GM13977 (cell line): ENCODE measurements at regions not wholly inside any gene's neighbourhood (a gene's known extent, or its start where the extent isn't known, plus 50 kb on each side); places are given as distances from the start of the nearest gene placed in this dataset.
"Not testable (repeated sequence)": the region's sequence is repeated elsewhere in the genome, so short reads cannot be mapped to it uniquely, and the experiment has no call there.

Source experiments
- DNase-seq: peaks from one replicate; pipeline ENCODE4 v3.0.0; 2012; ENCODE audit warnings: low spot score
- in situ Hi-C: fragments of 300-500 bp; cut with MboI; formaldehyde crosslinking; loops from one replicate; pipeline ENCODE4 v1.12.0; 2022; ENCODE audit warnings: low sequenced_read_pairs, low pct_unique_long_range_greater_than_20kb, mixed read lengths, inconsistent platforms; ENCODE audit not compliant: unreplicated experiment
- TF ChIP-seq, protein P1 (sequence below): IDR thresholded peaks from 2 replicates; pipeline ENCODE4 v1.5.1; 2012; ENCODE audit warnings: mild to moderate bottlenecking, control low read depth; ENCODE audit not compliant: insufficient read depth; ENCODE audit errors: extremely low read depth, missing control alignments

DNA sequence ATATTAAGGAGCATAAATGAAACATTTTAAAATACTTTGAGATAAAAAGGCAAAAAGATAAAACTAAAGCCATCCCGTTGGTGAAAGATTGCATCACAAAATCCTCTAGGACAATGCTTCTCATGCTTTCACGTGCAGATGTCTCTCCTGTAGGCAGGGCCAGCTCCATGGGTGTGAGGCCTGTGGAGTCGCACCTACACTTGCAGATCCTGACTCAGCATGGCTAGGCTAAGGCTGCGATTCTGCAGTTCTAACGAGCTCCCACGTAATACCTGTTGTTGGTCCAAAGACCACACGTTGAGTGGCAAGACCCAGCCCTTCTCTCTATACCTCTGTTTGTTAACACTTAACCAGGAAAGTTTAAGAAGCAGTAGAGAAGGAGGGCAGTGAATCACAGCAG lies 62.1 kb upstream of the CAPRIN1 start:
- in situ Hi-C loops, result no loop called here
- TF ChIP-seq, protein P1, sequence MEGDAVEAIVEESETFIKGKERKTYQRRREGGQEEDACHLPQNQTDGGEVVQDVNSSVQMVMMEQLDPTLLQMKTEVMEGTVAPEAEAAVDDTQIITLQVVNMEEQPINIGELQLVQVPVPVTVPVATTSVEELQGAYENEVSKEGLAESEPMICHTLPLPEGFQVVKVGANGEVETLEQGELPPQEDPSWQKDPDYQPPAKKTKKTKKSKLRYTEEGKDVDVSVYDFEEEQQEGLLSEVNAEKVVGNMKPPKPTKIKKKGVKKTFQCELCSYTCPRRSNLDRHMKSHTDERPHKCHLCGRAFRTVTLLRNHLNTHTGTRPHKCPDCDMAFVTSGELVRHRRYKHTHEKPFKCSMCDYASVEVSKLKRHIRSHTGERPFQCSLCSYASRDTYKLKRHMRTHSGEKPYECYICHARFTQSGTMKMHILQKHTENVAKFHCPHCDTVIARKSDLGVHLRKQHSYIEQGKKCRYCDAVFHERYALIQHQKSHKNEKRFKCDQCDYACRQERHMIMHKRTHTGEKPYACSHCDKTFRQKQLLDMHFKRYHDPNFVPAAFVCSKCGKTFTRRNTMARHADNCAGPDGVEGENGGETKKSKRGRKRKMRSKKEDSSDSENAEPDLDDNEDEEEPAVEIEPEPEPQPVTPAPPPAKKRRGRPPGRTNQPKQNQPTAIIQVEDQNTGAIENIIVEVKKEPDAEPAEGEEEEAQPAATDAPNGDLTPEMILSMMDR, result no peak

DNA sequence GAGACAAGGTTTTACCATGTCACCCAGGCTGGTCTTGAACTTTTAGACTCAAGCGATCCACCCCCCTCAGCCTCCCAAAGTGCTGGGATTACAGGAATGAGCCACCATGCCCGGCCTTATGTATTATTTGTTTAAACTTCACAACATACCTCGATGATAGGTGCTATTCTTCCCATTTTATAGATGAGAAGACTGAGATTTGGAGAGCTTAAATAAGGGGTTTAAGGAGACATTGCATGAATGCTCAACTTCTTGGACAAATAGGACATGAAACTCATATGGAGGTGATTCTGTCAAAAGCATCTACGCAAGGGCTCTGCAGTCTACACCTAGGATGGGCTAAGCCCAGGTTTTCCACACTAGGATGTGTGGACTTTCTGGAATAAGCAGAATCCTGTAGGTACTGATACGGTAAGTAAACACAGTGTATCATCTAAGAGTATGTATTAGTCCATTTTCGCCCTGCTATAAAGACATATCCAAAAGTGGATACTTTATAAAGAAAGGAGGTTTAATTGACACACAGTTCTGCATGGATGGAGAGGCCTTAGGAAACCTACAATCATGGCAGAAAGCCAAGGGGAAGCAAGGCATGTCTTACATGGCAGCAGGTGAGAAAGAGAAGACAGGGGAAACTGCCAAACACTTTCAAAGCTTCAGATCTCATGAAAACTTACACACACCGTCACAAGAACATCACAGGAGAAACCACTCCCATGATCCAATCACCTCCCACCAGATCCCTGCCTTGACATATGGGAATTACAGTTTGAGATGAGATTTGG lies 62.8 kb upstream of the CAPRIN1 start:
- no peak for DNase-seq
- TF ChIP-seq, protein P1, result no peak
- in situ Hi-C loops, result no loop called here

More for the DNA sequence above, 62.1 kb upstream of the CAPRIN1 start:
- DNase-seq, result no peak

DNA sequence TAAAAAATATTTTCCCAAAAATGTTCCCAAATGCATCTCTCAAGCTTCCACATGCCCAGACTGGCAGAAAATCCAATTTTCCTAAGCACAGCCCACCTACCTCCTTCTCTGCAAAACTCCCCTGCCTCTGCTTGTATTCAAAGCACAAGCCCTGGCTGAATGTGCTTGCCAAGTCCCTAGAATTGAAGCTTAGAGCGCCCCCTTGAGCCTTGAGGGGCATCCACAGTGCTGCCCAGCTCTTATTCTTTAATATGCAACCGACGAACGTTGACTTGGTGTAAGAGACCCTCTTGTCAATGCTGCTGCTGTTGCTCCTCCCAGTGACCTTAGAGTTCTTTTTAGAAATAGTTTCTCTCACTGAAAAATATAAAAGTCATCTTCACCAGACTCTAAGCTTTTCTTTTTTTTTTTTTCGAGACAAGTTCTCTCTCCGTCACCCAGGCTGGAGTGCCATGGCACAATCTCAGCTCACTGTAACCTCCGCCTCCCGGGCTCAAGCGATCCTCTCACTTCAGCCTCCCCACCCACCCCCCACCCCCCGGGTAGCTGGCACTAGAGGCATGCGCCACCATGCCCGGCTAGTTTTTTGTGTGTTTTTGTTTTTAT lies 63.5 kb upstream of the CAPRIN1 start:
- in situ Hi-C loops, result no loop called here
- TF ChIP-seq, protein P1, result peak; percentile 89
- DNase-seq, result peak; percentile 74

DNA sequence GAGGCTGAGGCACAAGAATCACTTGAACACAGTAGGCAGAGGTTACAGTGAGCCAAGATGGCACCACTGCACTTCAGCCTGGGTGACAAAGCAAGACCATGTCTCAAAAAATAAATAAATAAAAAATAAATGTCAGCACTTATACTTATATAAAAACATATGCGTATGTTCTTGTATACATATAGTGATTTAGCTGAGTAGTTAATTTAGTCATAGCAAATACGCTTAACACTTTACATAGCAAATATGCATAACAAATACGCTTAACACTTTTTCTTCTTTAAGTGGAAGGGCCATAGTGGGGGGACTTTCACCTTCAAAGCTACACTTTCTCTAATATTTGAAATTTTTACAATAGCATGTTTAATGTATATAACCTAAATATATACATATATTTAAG lies 64.0 kb upstream of the CAPRIN1 start:
- in situ Hi-C loops, result no loop called here
- DNase-seq, result no peak
- TF ChIP-seq, protein P1, result no peak

DNA sequence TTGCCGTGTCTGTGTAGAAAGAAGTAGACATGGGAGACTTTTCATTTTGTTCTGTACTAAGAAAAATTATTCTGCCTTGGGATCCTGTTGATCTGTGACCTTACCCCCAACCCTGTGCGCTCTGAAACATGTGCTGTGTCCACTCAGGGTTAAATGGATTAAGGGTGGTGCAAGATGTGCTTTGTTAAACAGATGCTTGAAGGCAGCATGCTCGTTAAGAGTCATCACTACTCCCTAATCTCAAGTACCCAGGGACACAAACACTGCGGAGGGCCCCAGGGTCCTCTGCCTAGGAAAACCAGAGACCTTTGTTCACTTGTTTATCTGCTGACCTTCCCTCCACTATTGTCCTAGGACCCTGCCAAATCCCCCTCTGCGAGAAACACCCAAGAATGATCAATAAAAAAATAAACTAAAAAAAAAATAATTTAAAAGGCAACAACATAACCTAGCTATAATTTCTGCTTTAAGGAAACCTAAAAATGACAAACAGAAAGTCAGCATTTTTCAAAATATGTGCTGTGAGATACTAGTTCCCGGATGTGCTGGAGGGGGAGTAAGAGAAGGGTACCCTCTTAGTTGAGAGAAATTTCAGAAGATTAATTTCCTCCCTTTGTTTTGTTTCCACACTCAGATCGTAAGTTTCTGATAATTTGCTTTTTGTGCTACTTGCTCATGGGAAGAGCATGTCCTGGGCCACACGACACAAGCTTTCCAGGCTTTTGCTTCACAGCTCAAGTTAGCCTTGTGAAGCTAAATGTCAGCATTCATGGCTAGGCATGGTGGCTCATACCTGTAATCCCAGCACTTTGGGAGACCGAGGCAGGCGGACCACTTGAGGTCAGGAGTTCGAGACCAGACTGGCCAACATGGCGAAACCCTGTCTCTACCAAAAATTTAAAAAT lies 64.7 kb upstream of the CAPRIN1 start:
- DNase-seq, in situ Hi-C loops: not testable (repeated sequence)

DNA sequence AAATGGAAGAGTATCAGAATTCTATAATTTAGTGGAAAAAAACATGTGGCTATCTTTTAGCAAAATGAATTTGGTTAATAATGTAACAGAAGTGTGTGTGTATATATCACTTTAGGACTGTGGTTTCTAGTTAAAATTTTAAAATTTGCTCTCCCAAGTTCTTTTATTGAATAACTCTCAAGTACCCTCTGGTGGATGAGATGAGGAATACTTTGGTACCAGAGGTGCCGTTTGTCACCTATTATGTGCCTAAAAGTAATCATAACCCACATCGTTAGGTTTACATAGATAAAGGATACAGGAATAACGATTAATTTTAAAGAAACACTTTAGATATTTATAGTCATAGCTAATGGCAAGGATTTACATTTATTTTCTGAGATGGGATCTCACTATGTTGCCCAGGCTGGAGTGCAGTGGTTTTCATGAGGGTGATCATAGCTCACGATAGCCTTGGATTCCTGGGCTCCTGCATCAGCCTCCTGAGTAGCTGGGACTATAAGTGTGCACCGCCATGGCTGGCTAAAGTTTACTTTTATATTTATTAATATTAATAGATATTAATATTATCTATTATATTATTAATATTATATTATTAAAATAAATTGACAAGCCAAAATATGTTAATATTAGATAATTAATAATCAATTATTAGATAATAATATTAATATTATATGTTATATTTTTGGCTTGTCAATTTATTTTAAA lies 66.7 kb upstream of the CAPRIN1 start:
- in situ Hi-C loops, result no loop called here
- DNase-seq, result no peak
- TF ChIP-seq, protein P1, result no peak
